Progenitor cell of endocrine pancreas (in vitro differentiated cells): ENCODE measurements at regions not wholly inside any gene's neighbourhood (a gene's known extent, or its start where the extent isn't known, plus 50 kb on each side); places are given as distances from the start of the nearest gene placed in this dataset.

Experiments
- DNase-seq: peaks from one replicate; pipeline ENCODE4 v3.0.0; 2021; ENCODE audit warnings: low spot score; ENCODE audit not compliant: unreplicated experiment
- H3K27ac Mint-ChIP-seq: 2 replicates; pipeline ENCODE4 v1.8.0; 2021; ENCODE audit warnings: mild to moderate bottlenecking, moderate library complexity, mixed read lengths
- H3K27me3 Mint-ChIP-seq: 2 replicates; pipeline ENCODE4 v1.8.0; 2021; ENCODE audit warnings: mixed read lengths
- H3K36me3 Mint-ChIP-seq: 2 replicates; pipeline ENCODE4 v1.8.0; 2022; ENCODE audit warnings: mixed read lengths; ENCODE audit not compliant: insufficient read depth
- H3K4me1 Mint-ChIP-seq: 2 replicates; pipeline ENCODE4 v1.8.0; 2021; ENCODE audit warnings: low read depth, mixed read lengths
- H3K4me3 Mint-ChIP-seq: 2 replicates; pipeline ENCODE4 v1.8.0; 2021; ENCODE audit warnings: low read depth, mild to moderate bottlenecking, moderate library complexity, mixed read lengths
- H3K9me3 Mint-ChIP-seq: 2 replicates; pipeline ENCODE4 v1.8.0; 2021; ENCODE audit warnings: low read depth, mixed read lengths
- TF ChIP-seq, protein P1 (sequence below): fragments of 200-600 bp; sonication (generic); IDR thresholded peaks from one replicate; pipeline ENCODE4 v1.5.0; 2021; ENCODE audit warnings: antibody characterized with exemption, mild to moderate bottlenecking; ENCODE audit not compliant: unreplicated experiment

DNA sequence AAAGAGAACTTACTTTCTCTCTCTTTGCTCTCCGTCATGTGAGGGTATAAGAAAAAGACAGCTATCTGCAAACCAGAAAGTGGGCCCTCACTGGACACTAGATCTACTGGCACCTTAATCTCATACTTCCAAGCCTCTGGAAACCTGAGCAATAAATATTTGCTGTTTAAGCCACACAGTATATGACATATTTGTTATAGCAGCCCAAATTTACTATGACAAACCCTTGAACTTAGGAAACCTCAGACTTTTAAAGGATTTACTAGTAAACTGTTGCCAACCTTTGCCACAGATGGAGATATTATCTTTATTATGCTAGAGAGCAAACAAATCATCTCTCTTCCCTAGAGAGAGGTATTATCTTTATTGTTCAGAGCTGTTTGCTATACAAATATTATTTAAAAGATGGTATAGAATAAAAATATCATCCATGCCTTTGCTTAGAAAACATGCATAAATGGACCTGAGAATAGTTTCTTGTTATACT is 1446.1 kb downstream of the SLITRK1 start:
- no peaks in the 10 kb centered on the region for H3K4me1 Mint-ChIP-seq

DNA sequence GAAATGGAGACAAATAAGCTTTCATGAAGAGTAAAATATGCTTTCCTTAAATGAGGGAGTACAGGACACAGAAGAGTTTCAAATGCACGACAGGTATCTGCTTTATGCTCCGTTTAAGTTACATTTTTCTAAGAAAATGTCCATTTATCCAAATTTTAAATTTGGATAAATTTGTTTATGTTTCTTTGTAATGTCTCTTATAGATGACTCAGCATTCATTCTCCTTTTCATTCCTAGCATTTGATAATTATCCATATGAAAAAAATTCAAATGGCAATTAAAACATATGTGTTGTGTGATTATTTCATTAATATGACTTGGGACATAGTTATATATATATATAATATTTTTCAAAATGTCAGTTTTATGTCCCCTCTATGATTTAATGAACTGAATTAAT is 1449.3 kb downstream of the SLITRK1 start:
- TF ChIP-seq, protein P1, sequence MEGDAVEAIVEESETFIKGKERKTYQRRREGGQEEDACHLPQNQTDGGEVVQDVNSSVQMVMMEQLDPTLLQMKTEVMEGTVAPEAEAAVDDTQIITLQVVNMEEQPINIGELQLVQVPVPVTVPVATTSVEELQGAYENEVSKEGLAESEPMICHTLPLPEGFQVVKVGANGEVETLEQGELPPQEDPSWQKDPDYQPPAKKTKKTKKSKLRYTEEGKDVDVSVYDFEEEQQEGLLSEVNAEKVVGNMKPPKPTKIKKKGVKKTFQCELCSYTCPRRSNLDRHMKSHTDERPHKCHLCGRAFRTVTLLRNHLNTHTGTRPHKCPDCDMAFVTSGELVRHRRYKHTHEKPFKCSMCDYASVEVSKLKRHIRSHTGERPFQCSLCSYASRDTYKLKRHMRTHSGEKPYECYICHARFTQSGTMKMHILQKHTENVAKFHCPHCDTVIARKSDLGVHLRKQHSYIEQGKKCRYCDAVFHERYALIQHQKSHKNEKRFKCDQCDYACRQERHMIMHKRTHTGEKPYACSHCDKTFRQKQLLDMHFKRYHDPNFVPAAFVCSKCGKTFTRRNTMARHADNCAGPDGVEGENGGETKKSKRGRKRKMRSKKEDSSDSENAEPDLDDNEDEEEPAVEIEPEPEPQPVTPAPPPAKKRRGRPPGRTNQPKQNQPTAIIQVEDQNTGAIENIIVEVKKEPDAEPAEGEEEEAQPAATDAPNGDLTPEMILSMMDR = no peak
- Mint-ChIP-seq H3K9me3 (peaks cover 10% of the 10 kb centered on the region), H3K4me1 (no peaks in the 10 kb centered on the region), H3K36me3 (peaks cover 1% of the 10 kb centered on the region), H3K27me3 (no peaks in the 10 kb centered on the region), H3K4me3 (no peak overlapping the region), H3K27ac (no peak overlapping the region)
- DNase-seq = no peak

More for the DNA sequence above, 1446.1 kb downstream of the SLITRK1 start:
- peaks cover 3% of the 10 kb centered on the region for H3K36me3 Mint-ChIP-seq
- no peak overlapping the region for H3K4me3 Mint-ChIP-seq
- no peak overlapping the region for H3K27ac Mint-ChIP-seq
- TF ChIP-seq, protein P1 = no peak
- no peak for DNase-seq
- peaks cover 25% of the 10 kb centered on the region for H3K9me3 Mint-ChIP-seq
- H3K27me3 Mint-ChIP-seq = no peaks in the 10 kb centered on the region

DNA sequence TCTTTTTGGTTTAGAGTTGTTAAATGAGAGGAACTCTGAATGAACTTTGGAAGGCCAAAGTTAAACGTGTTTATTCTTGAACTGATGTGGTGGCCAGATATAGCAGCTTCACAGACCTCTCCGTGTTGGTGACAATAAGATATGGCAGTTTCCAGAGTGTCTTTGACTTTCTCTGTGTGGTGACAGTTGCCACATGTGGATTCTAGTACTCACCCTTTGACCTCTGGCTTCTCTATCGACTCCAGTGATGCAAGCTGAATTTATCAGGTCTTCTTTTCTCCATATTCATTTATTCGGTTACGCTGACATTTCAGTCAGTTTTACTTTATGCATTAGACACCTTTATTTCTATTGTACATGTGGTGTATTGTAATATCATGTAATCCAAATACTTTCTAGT is 1469.5 kb downstream of the SLITRK1 start:
- peaks cover 5% of the 10 kb centered on the region for H3K4me1 Mint-ChIP-seq
- TF ChIP-seq, protein P1 = no peak
- H3K9me3 Mint-ChIP-seq = no peaks in the 10 kb centered on the region
- no peak overlapping the region for H3K27ac Mint-ChIP-seq
- no peak overlapping the region for H3K4me3 Mint-ChIP-seq
- no peaks in the 10 kb centered on the region for H3K36me3 Mint-ChIP-seq
- DNase-seq = no peak
- no peaks in the 10 kb centered on the region for H3K27me3 Mint-ChIP-seq

DNA sequence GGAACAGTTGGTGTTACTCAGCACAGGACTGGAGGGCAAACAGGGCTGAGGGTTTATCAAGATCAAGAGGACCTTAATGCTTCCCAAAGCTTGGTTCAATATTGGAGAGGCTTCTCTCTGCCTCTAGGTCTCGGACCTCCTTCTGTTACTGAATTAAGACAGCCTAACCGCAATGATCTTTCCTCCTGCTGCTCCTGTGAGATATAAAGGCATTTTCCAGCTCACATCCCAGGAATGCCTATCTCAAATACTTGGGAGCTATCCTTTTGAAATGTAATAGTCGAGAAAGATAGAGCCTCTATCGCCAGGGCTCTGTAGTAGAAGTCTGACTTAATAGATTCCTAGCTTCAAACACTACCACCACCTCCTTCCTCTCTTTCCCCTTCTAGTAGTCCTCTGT is 1475.0 kb downstream of the SLITRK1 start:
- Mint-ChIP-seq H3K27me3 (no peaks in the 10 kb centered on the region), H3K4me3 (no peak overlapping the region), H3K27ac (no peak overlapping the region), H3K4me1 (no peaks in the 10 kb centered on the region), H3K9me3 (no peaks in the 10 kb centered on the region), H3K36me3 (no peaks in the 10 kb centered on the region)
- TF ChIP-seq, protein P1 = no peak
- no peak for DNase-seq

DNA sequence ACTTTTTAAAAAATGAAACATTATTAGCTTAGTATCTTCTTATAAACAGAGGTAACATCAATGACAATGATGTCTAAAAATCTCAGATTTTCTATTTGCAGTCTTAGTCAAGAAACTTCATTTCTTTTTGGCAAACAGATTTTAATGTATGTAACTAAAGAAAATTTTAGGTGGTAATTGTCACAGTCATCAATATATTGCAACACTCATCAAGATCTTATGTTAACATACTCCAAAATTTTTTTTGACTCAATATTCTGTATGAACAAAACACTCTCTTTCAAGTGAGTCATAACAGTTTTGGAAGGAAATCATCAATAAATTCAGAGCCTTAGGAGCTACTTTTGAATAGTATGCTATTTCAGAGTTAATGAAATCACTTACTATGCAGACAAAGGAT is 1507.6 kb downstream of the SLITRK1 start:
- Mint-ChIP-seq H3K4me3 (no peak overlapping the region), H3K4me1 (no peaks in the 10 kb centered on the region), H3K27ac (no peak overlapping the region), H3K27me3 (no peaks in the 10 kb centered on the region), H3K36me3 (no peaks in the 10 kb centered on the region), H3K9me3 (peaks cover 12% of the 10 kb centered on the region)
- TF ChIP-seq, protein P1 = no peak
- no peak for DNase-seq
